HG02571 (cell line): ENCODE measurements at regions not wholly inside any gene's neighbourhood (a gene's known extent, or its start where the extent isn't known, plus 50 kb on each side); places are given as distances from the start of the nearest gene placed in this dataset.

Source experiments
- ATAC-seq: cut with Tn5 transposase; IDR thresholded peaks from one replicate; pipeline ENCODE4 v1.9.1; 2021; ENCODE audit warnings: mild to moderate bottlenecking, moderate library complexity; ENCODE audit not compliant: unreplicated experiment

DNA sequence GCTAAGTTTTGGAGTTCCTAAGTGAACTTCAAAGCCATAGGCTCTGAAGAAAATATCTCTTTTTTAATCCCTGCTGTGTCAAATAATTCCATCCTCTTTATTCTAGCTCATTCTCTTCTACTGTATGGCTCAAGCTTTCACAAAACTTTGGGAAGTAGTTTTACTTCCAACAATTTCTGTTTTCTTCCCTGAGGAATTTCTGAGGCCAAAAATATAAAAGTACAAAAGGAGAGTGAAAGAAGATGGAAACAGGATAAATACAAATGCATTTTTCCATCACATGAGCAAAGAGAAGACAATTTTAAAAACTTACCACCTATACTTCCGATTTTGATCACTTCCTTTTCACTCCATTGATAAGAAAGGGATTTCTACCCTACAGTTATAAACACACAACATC is 585.7 kb upstream of the DAB2 start:
- no peak for ATAC-seq

DNA sequence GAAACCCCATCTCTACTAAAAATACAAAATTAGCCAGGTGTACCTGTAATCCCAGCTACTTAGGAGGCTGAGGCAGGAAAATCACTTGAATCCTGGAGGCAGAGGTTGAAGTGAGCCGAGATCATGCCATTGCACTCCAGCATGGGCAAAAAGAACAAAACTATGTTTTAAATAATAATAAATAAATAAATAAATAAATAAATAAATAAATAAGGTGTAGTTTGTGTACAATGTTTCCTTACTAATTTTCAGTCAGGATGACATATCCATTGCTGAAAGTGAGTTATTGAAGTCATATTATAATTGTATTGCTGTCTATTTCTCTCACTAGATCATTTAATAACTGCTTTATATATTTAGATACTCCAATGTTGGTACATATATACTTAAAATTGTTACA is 581.5 kb upstream of the DAB2 start:
- no peak for ATAC-seq

DNA sequence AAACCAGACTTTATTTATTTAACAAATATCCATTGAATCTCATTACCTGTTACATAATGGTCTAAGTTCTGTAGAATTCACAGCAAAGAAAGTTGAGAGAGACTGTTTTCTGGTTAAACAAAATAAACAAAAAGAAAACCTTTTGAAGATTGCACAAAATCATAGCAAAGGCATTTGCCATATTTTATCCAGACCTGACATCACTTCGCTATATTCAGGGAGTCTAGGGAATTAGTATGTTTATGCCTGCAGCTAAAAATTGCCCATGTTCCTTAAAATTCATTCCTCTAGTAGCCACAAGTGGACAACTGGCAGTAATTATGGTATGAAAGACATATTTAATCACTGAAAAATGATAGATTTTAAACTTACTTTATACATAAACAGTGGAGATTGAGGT is 577.0 kb upstream of the DAB2 start:
- ATAC-seq = no peak

DNA sequence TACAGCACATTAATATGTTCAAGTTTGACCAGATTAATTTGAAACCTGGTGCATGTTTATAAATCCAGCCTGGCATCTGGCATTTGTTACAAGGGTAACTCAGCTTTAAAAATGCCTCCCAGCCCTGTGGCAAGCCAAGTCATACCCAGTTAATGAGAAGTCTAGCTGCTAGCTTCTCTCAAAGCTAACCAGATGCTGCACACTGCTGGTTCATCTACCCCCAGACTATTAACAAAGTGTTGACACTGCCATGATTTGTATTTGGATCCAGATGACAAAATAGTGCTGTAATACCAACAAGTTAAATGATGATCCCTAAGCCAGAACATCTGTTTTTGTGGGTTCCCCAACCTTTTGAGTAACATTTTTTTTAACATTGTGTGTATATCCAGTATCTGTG is 573.7 kb upstream of the DAB2 start:
- ATAC-seq = no peak

DNA sequence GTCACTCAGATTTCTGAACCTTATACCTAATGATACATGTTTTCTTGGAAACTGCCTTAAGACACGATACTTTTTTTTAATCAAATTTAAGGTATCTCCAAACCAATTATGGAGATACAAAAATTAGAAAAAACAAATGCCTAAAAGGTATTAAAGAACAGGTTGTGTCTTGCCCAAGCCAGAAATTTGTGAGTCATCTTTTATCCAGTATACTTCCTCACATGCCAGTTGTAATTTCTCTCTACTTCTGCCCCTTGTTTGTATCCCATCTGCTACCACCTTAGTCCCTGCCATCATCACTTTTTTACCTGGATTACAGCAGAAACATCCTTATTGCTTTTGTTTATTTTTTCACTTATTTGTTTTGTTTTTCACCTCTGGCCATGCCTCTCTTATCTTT is 571.2 kb upstream of the DAB2 start:
- ATAC-seq = no peak

DNA sequence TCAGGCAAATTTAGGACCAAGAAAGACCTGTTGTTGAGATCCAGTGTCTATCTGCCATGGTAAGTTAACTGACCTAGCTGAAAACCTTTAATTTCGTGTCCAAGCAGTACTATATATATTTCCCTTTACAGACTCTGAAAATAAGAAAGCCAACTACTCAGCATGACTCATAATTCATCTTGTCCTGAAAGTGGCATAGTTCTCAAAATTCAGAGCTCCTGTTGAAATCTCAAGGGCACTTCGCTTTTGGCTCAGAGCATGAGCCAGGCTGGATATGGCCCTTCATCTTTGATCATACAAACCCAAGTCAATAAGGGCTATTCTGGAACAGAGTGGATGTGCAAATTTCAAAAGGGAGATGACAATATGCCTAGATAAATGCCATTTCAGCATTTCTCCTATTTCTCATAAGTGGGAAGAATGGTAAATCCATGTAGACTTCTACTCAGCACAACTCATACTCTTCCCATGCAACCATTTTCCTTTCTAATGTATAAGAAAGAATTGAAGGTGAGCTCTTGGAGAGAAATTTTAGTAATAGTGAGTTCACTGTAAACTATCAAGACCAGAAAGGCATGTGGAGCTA is 567.9 kb upstream of the DAB2 start:
- ATAC-seq = no peak

DNA sequence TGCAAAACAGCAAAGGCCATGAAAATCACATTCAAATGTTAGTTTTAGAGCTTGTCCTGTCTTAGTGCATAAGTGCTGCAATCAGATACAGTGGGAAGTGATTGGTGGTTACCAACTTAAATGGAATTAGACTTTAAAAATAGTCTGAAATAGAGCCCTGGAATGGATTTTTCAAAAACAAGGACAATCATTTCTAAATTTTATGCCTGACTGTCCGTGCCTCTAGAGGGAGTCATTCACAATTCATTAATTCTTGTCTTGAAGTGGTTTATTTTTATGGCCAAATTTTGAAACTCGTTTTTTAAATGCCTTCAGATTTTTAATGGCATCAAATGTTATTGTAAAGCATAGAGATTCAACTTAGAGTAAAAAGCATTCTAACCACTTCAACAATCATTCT is 561.8 kb upstream of the DAB2 start:
- no peak for ATAC-seq

DNA sequence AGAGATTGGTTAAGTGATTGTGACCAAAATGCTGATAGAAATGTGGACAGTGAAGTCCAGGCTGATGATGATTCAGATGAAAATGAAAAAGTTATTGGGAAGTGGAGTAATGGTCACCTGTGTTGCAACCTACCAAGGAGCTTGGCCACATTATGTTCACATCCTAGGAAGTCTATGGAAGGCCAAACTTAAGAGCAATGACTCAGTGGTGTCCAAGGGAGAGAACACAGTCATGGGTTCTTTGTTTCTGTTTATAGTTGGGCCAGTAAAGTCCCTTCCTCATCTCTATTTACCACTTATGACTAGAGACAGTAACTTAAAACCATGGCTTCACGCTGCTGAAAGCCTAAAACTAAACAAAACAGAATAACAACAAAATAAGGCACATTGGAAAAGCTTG is 555.3 kb upstream of the DAB2 start:
- ATAC-seq = no peak

DNA sequence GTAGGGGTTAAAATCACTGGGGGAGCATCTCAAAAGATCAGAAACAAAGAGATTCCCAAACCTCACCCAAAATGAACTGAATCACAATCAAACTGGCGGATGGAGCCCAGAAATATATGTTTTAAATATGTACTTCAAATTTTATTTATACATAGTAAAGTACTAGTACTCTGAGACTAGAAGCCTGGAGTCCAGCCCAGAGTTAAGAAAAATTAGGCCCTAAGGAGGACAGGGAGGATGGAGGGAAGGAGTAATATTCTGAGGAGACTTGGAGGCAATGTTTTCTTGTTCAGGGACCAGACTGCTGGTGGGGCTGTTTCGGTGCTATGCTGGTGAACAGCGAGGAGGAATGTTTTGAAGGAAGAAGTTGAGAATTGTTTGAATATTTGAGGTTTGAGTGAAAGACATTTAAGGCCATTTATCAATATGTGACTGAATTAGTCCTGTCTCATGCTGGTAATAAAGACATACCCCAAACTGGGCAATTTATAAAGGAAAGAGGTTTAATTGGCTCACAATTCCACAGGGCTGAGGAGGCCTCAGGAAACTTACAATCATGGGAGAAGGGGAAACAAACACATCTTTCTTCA is 552.4 kb upstream of the DAB2 start:
- ATAC-seq = no peak

DNA sequence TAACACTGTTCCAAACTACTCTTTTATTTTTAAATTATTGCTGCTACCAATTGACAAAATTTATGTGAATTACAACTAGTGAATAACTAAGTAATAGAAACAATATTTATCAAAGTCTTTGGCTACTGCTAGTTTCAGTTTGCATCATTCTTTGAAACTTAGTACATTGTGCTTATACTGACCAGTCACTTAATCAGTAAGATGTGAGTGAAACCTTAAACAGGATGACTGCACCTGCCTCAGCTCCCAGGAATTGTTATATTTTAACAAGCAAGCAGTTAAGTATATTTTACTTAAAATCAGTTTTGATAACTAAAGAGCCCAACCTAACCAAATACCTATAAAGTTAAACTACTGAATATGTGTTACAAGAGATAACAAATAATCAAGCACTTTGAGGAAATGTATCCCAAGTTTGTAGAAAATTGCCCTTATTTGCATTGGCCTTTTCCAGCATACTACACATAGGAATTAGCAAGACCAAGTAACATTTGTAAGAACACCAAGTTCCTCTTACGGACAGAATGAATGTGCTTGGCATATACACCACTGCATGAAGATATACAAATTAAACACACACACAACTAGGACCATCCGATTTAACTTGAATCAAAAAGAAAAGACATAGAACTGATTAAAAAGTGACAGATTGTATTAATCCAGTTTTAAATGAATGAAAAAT is 545.5 kb upstream of the DAB2 start:
- ATAC-seq = no peak

DNA sequence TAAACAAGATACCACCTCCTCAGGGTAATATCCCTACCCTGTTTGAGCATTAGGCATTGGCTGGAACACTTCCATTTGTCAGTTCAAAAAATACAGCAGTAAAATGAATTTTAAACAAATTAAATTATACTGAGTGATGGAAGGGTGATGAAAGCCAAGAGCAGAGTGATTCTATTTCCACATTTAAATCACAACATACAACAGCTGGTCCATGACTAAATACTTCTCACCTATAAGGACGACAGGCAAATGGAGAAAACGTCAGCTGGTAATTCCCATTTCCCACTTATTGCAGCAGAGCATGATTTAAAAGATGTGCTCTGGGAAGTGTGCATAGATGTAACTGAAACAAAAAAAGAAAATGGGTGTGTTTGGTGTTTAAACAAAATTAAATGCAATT is 543.6 kb upstream of the DAB2 start:
- no peak for ATAC-seq

DNA sequence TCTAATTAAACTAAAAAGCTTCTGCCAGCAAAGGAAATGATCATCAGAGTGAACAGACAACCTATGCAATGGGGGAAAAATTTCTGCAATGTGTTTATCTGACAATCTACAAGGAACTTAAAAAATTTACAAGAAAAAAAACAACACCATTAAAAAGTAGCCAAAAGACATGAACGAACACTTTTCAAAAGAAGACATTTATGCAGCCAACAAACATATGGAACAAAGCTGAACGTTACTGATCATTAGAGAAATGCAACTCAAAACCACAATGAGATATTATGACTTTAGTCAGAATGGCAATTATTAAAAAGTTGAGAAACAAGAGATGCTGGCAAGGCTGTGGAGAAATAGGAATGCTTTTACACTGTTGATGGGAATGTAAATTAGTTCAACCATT is 530.4 kb upstream of the DAB2 start:
- ATAC-seq = no peak

DNA sequence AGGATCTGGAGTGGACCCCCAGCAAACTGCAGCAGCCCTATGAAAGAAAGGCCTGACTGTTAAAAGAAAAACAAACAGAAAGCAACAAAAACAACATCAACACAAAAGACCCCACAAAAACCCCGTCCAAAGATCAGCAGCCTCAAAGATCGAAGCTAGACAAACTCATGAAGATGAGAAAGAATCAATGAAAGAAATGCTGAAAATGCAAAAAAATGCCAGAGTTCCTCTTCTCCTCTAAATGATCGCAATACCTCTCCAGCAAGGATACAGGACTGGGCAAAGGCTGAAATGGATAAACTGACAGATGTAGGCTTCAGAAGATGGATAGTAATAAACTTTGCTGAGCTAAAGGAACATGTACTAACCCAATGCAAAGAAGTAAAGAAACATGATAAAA is 526.3 kb upstream of the DAB2 start:
- no peak for ATAC-seq

DNA sequence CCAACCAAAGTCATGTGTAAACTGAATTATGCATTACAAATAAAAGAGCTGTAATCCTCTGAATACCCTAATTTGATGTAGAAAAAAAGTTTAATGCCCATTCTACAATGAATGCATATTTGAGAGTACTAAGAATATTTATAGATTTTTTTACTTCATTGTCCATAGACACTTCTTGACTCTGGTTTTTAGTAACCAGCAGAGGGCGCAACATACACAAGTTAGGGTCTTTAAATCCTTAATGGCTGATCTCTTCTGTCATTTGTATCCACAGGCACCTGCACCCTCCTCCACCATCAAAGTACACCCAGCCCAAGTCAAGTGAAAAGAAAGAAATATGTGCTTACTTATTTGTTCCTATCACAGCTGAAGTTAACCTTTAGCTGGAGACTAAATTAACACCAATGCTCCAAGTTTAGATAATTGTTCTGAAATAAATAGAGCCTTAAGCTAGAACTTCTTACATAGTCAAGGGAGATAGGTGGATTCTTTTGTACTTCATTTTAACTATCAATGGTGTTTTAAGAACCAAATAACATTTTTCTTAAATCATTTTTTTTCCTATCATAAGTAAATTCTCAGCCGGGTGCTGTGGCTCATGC is 524.2 kb upstream of the DAB2 start:
- ATAC-seq = peak; percentile 82

DNA sequence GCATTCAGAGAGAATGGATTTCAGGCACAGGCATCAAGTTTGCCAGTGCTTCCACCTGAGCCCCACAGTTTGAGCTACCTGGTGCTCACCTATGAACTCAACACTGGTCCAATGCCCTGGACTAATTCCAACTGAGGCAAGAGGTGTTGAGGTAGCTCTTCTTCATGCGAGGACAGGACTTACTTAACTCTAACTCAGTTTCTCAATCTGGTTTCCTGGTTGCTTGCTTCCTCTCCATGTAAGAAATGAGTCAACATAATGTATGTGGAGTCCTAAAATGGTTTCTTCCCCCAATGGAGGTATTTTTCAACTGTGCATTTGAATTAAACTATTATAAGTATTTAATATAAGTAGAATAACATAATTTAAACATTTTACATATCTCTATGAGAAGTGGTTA is 523.6 kb upstream of the DAB2 start:
- no peak for ATAC-seq

DNA sequence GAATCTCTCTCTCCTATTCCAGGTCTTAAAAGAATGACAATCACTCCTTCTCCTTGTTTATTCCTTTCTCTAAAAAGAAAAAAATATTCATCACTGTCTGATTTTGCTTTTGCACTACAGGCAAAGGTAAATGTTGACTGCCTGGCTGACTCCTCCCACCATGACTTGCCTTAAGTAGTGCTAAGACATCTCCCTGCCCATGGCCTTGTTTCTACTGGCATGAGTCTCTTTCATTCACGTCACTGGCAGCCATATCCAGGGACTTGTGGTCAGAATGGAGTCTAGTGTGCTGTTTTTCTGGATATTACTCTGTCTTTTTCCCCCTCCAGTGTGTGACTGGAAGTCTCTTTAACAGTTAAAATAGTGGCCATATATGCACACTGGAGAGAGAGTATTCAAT is 522.9 kb upstream of the DAB2 start:
- ATAC-seq = no peak

DNA sequence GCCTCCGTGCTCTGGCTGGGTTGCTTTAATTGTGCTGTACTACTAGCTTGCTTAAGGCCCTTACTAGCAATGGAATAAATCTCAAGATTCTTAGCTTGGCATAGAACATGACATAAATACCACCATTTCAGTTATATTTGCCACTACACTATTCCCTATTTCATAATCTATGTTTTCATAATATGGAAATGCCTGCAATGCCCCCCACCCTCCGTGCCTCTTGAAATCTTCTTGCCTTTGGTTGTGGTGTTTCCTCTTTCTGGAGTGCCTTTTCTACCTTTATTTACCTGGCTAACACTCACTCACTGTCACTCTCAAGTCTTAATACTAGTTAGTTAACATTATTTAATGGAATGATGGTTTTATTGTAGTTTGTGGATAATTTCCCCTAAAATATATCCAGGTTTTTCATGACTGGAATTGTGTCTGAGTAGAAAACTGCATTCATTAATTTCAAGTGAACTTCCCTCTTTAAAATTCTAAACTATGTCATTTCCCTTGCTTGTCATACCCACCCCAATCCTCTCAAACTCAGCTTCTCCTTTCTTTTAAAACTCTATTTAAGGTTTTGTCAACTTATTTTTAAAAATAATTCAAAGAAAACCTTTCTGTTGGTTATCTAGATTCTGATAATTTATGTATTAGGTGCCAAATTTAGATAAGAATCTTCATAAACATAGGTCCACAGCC is 521.7 kb upstream of the DAB2 start:
- ATAC-seq = no peak

DNA sequence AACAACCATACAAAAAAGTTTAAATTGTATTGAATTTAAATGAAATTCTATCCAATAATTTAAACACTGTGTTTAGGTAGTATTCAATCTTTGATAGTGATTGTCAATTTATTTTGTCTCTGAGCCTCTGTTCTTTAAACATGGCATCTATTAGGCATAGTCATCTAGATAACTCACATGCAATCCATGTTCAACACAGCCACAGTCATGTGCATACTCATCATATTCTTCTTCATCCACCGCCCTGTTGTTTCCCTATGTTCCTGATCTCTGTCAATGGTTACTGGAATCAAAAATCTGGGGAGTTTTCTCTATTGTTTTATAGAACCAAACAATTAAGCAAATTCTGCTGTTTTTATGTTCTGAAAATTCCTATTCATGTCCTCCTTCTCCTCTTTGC is 521.1 kb upstream of the DAB2 start:
- no peak for ATAC-seq

DNA sequence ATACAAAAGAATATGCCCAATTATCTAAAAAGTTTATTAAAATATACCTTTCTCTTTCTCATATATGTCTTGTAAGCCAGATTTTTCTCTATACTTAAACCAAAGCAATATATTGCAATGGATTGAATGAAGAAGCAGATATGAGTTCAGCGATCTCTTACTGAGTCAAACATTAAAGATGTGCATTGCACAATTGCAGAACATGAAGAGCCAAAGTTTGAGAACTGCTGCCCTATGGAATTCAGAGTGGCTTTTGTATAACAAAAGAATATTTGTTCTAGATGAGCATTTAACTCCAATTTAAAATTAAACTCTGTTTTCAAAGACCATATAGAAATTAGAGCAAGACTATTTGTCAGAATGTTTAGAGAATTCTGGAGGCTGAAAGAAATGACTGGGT is 519.0 kb upstream of the DAB2 start:
- ATAC-seq = no peak

DNA sequence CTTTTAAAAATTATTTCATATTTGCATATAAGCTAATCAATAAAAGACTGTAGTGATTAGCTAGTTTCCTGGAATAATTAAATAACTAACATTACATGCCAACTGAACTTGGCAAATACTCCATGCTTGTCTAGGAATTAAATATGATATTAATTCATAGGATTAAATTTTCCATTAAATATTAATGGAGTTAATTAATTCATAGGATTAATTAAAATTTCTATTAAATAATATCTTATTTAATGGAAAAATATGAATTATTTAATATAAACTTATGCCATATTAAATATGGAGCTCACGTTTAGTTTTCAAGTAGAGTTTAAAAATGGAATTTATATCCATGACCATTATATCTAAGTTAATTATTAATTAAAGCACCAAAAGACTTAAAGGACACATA is 517.8 kb upstream of the DAB2 start:
- no peak for ATAC-seq

DNA sequence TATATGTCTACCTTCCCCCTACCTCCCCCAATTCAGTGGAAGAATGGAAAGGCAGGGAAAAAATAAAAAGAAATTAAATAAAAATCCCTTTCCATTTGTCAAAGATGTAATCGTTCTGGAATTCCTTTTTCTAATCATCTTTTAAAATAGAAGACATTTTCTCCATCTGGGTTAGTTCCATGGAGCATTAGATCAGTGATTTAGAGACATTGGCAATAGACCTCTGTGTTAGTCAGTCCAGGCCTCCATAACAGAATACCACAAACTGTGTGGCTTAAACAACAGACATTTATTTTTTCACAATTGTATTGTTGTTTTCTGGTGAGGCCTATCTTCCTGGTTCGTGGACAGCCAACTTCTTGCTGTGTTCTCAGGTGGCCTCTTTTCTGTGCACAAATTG is 516.6 kb upstream of the DAB2 start:
- no peak for ATAC-seq

DNA sequence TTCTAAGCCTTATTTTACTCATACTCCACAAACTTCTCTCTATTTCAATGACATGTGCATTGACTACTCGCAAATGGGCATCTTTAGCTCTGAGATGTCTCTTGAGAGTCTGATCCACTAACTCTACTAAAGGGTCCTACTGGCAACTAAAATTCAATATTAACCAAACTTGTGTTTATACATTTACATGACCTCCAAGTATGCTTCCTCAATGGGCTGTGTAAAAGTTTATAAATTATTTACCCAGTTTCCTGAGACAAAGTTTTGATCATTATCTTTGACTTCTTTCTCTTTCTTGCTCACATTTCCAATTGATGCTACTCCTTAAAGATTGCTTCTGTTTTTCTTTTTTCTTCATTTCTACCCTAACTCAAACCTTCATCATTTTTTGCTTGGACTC is 510.1 kb upstream of the DAB2 start:
- no peak for ATAC-seq
